K562 (cell line): ENCODE measurements at regions not wholly inside any gene's neighbourhood (a gene's known extent, or its start where the extent isn't known, plus 50 kb on each side); places are given as distances from the start of the nearest gene placed in this dataset.
"Not testable (repeated sequence)": the region's sequence is repeated elsewhere in the genome, so short reads cannot be mapped to it uniquely, and the experiment has no call there.

Experiments used
- ATAC-seq: fragments of 200-7000 bp; cut with Tn5 transposase; 3 replicates; pipeline ENCODE4 v1.9.1; 2020; ENCODE audit warnings: moderate library complexity
- BruUV-seq: library from RNA; stranded (reverse); fragments of 400-500 nt; replicated peaks from 2 replicates; lab custom pipeline; 2021; lab: Mats Ljungman, UMichigan
- CTCF ChIA-PET: fragments of 300-600 bp; formaldehyde crosslinking; extraction: SDS; loops from one replicate; lab custom pipeline; 2021; ENCODE audit warnings: low intra/inter-chr PET ratio; lab: Yijun Ruan, JAX
- POLR2A ChIA-PET: fragments of 300-600, 350-650 bp; sonication (Branson Sonifier 250); formaldehyde crosslinking; extraction: SDS; loops from one replicate; lab custom pipeline; 2021; ENCODE audit warnings: antibody characterized with exemption, inconsistent platforms; lab: Yijun Ruan, JAX
- DNase-seq, 4 experiments: peaks; one replicate each; pipeline versions ENCODE4 v3.0.0 to v3.0.0-alpha.2; 2011 to 2018; ENCODE audit warnings: low spot score in 3 of 4, mixed read lengths in 3 of 4; ENCODE audit errors: extremely low read depth in 1 of 4
- FAIRE-seq: peaks from 2 replicates; lab custom pipeline; 2011; peaks lifted over from hg19 to GRCh38; lab: Jason Lieb, UNC
- H2AFZ ChIP-seq: 2 replicates; pipeline ENCODE4 v1.6.0; 2011; ENCODE audit warnings: low read depth, low read length, control low read depth, inconsistent platforms
- H3K27ac ChIP-seq: fragments of 200-600 bp; 3 replicates; pipeline ENCODE4 v1.8.0; 2011; ENCODE audit warnings: low read depth, mild to moderate bottlenecking, control low read depth, inconsistent platforms, low read length, moderate library complexity, mixed read lengths; ENCODE audit errors: extremely low read depth
- H3K27me3 ChIP-seq, 2 experiments: fragments of 300-600 bp in 1 of 2; 2 replicates in 1 of 2; 3 replicates in 1 of 2; pipeline versions ENCODE4 v1.6.0 to v1.8.0; 2011; ENCODE audit warnings: inconsistent platforms in 2 of 2, low read length in 2 of 2, mild to moderate bottlenecking in 1 of 2, mixed read lengths in 1 of 2, moderate library complexity in 1 of 2; ENCODE audit not compliant: control insufficient read depth in 2 of 2, insufficient read depth in 2 of 2
- H3K36me3 ChIP-seq: fragments of 300-600 bp; 3 replicates; pipeline ENCODE4 v1.8.0; 2011; ENCODE audit warnings: mild to moderate bottlenecking, low read length, inconsistent platforms; ENCODE audit not compliant: control insufficient read depth, insufficient read depth
- H3K4me1 ChIP-seq, 2 experiments: fragments of 200-600 bp in 1 of 2; replicated peaks in 1 of 2; 2 replicates in 1 of 2; 3 replicates in 1 of 2; pipeline versions ENCODE4 v1.5.1 to v1.8.0; 2011; ENCODE audit warnings: inconsistent platforms in 2 of 2, low read length in 2 of 2, mild to moderate bottlenecking in 1 of 2, mixed read lengths in 1 of 2, moderate library complexity in 1 of 2; ENCODE audit not compliant: control insufficient read depth in 2 of 2, insufficient read depth in 2 of 2
- H3K4me2 ChIP-seq: 2 replicates; pipeline ENCODE4 v1.6.1; 2011; ENCODE audit warnings: low read length, control low read depth, inconsistent platforms, mixed read lengths; ENCODE audit not compliant: insufficient read depth
- H3K4me3 ChIP-seq: fragments of 200-600 bp; sonication (generic), shearing (Covaris generic); 2 replicates; pipeline ENCODE4 v1.5.1; 2016; ENCODE audit warnings: control low read depth, inconsistent platforms
- H3K79me2 ChIP-seq: fragments of 200-600 bp; 3 replicates; pipeline ENCODE4 v1.8.0; 2011; ENCODE audit warnings: low read length, inconsistent platforms; ENCODE audit not compliant: control insufficient read depth, insufficient read depth
- H3K9ac ChIP-seq, 2 experiments: 2 replicates each; pipeline versions ENCODE4 v1.6.0 to v1.6.1; 2011; ENCODE audit warnings: low read depth in 2 of 2, low read length in 2 of 2, control low read depth in 1 of 2, inconsistent platforms in 1 of 2, mild to moderate bottlenecking in 1 of 2, mixed read lengths in 1 of 2; ENCODE audit not compliant: insufficient read depth in 1 of 2
- H3K9me1 ChIP-seq: one replicate; pipeline ENCODE4 v1.6.0; 2011; ENCODE audit warnings: inconsistent platforms, mild to moderate bottlenecking, low read length, moderate library complexity; ENCODE audit not compliant: control insufficient read depth, insufficient read depth
- H3K9me3 ChIP-seq: replicated peaks from 2 replicates; pipeline ENCODE4 v1.5.1; 2011; ENCODE audit warnings: low read depth, low read length, inconsistent platforms; ENCODE audit not compliant: control insufficient read depth, insufficient read depth
- H4K20me1 ChIP-seq: replicated peaks from 2 replicates; pipeline ENCODE4 v1.6.1; 2011; ENCODE audit warnings: low read length, inconsistent platforms, mixed read lengths; ENCODE audit not compliant: control insufficient read depth, insufficient read depth
- RFX1 ChIP-seq: fragments of 450-650 bp; IDR thresholded peaks from 2 replicates; pipeline ENCODE4 v1.6.1; 2016; ENCODE audit warnings: mild to moderate bottlenecking, moderate library complexity
- TAF15 ChIP-seq: fragments of 200-400 bp; formaldehyde crosslinking; IDR thresholded peaks from 2 replicates; pipeline ENCODE4 v1.6.1; 2017; ENCODE audit warnings: mild to moderate bottlenecking, low read depth, low read length, moderate library complexity
- ZNF830 ChIP-seq: fragments of 250-450 bp; sonication (Bioruptor Pico); IDR thresholded peaks from 2 replicates; pipeline ENCODE4 v1.5.0; 2021; ENCODE audit warnings: mild to moderate bottlenecking
- WGBS: fragments of 100-300 bp; shearing (Covaris generic); methylation state at CpG from one replicate; pipeline ENCODE4 v1.1.6; 2016; ENCODE audit warnings: low coverage, mixed read lengths; ENCODE audit not compliant: insufficient coverage; ENCODE audit errors: missing lambda C conversion rate; 5-methylcytosine and 5-hydroxymethylcytosine counted together
- in situ Hi-C: fragments of 300-500 bp; cut with MboI; formaldehyde crosslinking; loops from 4 replicates; pipeline ENCODE4 v1.15.0; 2018; ENCODE audit warnings: inconsistent platforms, mixed read lengths
- intact Hi-C: fragments of 100-400 bp; cut with micrococcal nuclease; formaldehyde crosslinking; loops from 2 replicates; pipeline ENCODE4 v1.14.2; 2022
- TF ChIP-seq, protein P1 (sequence below), 3 experiments: IDR thresholded peaks in 2 of 3; conservative IDR thresholded peaks in 1 of 3; 2 replicates each; pipeline ENCODE4 v1.5.1; 2011 to 2012; ENCODE audit warnings: low read length in 3 of 3, mild to moderate bottlenecking in 3 of 3, control low read depth in 2 of 3, improper control_type of control experiment in 1 of 3, inconsistent platforms in 1 of 3, low read depth in 1 of 3, mixed read lengths in 1 of 3, moderate library complexity in 1 of 3; ENCODE audit not compliant: insufficient read depth in 2 of 3

DNA sequence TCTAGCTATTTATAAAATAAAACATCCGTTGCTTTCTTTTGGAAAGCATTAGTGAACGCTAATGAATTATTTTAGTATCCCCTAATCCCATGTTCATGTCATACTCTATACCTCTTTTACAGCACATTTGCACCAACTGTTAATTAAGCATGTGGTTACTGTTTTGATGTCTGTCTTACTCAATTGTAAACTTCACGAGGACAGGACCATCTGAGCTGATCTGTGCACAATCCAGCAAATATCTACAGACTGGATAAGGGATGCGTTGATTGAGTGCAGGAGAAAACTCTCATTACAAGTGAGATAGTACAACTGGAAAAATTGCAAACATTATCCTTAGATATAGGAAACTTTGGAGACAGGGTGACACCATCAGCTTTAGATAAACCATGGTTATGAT, 201.1 kb downstream of the PCDH20 start:
- Histone ChIP-seq H3K9ac (no peak overlapping the region), H3K36me3 (no peaks in the 10 kb centered on the region), H3K27me3 (no peaks in the 10 kb centered on the region), H3K79me2 (no peaks in the 10 kb centered on the region), H3K4me1 (no peaks in the 10 kb centered on the region), H3K9me3 (no peaks in the 10 kb centered on the region)
- BruUV-seq: no TSS peak
- no peak for DNase-seq
- intact Hi-C loops: no loop called here
- in situ Hi-C loops: no loop called here
- TF ChIP-seq TAF15 (no peak), RFX1 (no peak), ZNF830 (no peak)
- TF ChIP-seq, protein P1, sequence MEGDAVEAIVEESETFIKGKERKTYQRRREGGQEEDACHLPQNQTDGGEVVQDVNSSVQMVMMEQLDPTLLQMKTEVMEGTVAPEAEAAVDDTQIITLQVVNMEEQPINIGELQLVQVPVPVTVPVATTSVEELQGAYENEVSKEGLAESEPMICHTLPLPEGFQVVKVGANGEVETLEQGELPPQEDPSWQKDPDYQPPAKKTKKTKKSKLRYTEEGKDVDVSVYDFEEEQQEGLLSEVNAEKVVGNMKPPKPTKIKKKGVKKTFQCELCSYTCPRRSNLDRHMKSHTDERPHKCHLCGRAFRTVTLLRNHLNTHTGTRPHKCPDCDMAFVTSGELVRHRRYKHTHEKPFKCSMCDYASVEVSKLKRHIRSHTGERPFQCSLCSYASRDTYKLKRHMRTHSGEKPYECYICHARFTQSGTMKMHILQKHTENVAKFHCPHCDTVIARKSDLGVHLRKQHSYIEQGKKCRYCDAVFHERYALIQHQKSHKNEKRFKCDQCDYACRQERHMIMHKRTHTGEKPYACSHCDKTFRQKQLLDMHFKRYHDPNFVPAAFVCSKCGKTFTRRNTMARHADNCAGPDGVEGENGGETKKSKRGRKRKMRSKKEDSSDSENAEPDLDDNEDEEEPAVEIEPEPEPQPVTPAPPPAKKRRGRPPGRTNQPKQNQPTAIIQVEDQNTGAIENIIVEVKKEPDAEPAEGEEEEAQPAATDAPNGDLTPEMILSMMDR (IDR thresholded peaks at IDR 0.05 in 2 of 3, conservative IDR thresholded peaks at IDR 0.05 in 1 of 3; ENCODE audit: insufficient read depth in 2 of 3, low read depth in 1 of 3, low read length in 3 of 3): no peak
- TF ChIP-seq, all 486 proteins: peak for 0
- Histone ChIP-seq H2AFZ (no peak overlapping the region), H3K9me1 (no peaks in the 10 kb centered on the region), H3K4me3 (no peak overlapping the region), H3K27ac (no peak overlapping the region), H4K20me1 (no peaks in the 10 kb centered on the region), H3K4me2 (no peak overlapping the region)
- CTCF ChIA-PET: no interaction called here
- POLR2A ChIA-PET: no interaction called here
- no peak for ATAC-seq
- no peak for FAIRE-seq
- 0% methylated on average over 3 of the region's 4 CpGs for WGBS

DNA sequence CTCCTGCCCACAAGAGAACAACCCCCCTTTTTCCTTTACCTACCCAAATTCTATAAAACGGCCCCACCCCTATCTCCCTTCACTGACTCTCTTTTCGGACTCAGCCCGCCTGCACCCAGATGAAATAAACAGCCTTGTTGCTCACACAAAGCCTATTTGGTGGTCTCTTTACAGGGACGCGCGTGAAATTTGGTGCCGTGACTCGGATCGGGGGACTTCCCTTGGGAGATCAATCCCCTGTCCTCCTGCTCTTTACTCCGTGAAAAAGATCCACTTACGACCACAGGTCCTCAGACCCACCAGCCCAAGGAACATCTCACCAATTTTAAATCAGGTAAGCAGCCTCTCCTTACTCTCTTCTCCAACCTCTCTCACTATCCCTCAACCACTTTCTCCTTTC, 209.8 kb downstream of the PCDH20 start:
- H3K9ac ChIP-seq: not testable (repeated sequence)

More for the DNA sequence above, 209.8 kb downstream of the PCDH20 start:
- H3K4me1 ChIP-seq, H3K9me3 ChIP-seq, BruUV-seq, H4K20me1 ChIP-seq, ATAC-seq, DNase-seq, CTCF ChIA-PET, H3K4me3 ChIP-seq, H3K79me2 ChIP-seq, in situ Hi-C loops, H3K36me3 ChIP-seq, intact Hi-C loops, H3K9me1 ChIP-seq, H3K4me2 ChIP-seq, H2AFZ ChIP-seq, H3K27ac ChIP-seq, FAIRE-seq, H3K27me3 ChIP-seq, POLR2A ChIA-PET: not testable (repeated sequence)
- WGBS: 0% methylated on average over 9 of the region's 11 CpGs
